ENCODE measurements at regions not wholly inside any gene's neighbourhood (a gene's known extent, or its start where the extent isn't known, plus 50 kb on each side); places are given as distances from the start of the nearest gene placed in this dataset.

DNA sequence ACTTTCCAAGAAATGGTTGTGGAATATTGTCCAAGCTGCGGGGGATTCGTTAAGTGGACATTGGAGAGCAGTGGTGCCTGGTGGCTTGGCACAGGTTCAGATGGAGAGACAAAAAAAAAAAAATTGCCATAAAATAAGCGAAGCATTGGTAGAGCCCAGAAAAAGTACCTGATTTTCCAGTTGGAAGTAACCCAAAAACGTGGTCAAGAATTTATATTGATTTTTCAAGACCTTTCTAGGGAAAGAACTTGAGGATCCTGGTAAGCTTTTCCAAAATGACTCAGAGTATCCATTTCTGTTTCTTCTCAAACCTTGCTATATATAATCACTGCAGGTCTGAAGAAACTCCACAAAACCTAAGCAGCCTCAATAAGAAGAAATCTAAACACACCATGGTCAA is 94.6 kb downstream of the ING1 start:
- no peak overlapping the region for H3K4me3 ChIP-seq (ENCODE audit: low read depth, low read length)
- TF ChIP-seq, protein P1, sequence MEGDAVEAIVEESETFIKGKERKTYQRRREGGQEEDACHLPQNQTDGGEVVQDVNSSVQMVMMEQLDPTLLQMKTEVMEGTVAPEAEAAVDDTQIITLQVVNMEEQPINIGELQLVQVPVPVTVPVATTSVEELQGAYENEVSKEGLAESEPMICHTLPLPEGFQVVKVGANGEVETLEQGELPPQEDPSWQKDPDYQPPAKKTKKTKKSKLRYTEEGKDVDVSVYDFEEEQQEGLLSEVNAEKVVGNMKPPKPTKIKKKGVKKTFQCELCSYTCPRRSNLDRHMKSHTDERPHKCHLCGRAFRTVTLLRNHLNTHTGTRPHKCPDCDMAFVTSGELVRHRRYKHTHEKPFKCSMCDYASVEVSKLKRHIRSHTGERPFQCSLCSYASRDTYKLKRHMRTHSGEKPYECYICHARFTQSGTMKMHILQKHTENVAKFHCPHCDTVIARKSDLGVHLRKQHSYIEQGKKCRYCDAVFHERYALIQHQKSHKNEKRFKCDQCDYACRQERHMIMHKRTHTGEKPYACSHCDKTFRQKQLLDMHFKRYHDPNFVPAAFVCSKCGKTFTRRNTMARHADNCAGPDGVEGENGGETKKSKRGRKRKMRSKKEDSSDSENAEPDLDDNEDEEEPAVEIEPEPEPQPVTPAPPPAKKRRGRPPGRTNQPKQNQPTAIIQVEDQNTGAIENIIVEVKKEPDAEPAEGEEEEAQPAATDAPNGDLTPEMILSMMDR (IDR thresholded peaks at IDR 0.05; ENCODE audit: borderline replicate concordance, insufficient read depth, low read depth, low read length), result no peak

DNA sequence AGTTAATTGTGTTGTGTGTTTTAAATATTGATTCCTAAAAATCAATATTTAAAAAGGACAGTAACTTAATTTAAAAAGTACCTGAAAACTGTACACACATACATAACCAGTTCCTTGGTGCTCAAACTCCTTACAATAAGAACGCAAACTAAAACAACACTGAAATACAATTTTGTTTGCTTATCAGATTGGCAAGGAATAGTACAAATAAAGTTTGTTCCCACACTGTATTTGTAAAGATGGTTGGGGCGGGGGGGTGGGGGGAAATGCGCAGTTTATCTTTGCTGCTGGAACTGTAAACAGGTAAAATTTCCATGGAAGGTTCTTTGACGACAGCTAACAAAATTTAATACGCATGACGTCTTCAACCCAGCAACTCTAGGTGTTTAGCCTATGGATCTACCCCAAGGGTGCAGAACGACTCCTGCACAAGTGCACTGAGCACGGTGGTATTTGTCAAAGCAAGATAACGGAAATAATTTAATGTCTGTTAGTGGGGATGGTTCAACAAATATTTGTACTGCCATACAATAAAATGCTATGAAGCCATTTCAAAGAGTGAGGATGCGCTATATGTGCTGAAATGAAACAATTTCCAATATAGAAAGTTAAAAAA is 96.5 kb downstream of the ING1 start:
- H3K4me3 ChIP-seq (ENCODE audit: low read depth, low read length), result no peak overlapping the region
- TF ChIP-seq, protein P1 (IDR thresholded peaks at IDR 0.05; ENCODE audit: borderline replicate concordance, insufficient read depth, low read depth, low read length), result no peak

DNA sequence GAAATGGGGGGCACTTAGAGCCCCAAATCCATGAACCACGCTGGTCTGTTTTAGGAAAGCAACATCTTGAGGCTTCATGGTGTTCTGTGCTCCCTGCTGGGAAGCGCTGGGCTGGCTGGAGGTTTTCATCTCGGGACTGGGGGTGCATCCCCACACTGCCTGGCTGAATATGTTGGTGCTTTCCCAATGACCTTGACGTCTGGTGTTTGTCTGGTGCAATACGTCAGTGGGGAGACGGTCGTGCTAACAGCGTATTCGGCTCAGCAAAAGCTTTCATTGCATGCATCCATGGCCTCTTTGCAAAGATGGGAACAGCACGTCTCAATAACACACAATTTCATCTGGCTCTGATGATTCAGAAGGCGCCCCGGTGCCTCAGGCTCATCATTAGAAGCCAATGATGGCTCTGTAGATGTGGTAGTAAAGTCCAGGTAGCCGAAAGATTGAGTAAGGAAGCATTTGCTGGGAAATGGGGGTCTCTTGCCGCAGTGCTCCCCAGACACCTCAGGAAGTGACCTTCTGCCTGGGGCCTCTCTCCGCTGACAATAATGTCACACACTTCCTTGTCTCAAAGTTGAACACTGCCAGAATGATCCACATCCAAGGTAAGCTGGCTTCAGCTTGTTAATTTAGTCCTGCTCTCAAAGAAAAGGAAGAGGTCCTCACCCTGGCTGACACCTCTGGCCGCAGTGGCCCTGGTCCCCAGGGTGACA is 97.7 kb downstream of the ING1 start:
- no peak overlapping the region for H3K4me3 ChIP-seq (ENCODE audit: low read depth, low read length)
- TF ChIP-seq, protein P1 (IDR thresholded peaks at IDR 0.05; ENCODE audit: borderline replicate concordance, insufficient read depth, low read depth, low read length), result no peak

DNA sequence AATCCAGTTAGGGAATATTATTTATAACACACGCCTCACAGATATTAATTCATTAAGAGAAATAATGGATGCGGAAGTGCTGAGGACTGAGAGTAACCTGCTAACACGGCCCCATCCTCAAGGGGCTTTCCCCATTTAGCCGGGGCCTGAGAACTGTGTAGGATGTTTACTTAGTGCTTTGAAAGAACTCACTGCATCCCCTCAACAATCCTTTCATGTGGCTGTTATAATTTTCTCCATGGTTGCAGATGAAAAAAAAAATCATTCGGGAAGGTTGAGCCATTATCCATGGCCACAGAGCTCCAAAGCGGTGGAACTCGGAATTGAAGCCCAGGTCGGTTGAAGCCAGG is 98.2 kb downstream of the ING1 start:
- no peak overlapping the region for H3K4me3 ChIP-seq (ENCODE audit: low read depth, low read length)
- TF ChIP-seq, protein P1 (IDR thresholded peaks at IDR 0.05; ENCODE audit: borderline replicate concordance, insufficient read depth, low read depth, low read length), result no peak

DNA sequence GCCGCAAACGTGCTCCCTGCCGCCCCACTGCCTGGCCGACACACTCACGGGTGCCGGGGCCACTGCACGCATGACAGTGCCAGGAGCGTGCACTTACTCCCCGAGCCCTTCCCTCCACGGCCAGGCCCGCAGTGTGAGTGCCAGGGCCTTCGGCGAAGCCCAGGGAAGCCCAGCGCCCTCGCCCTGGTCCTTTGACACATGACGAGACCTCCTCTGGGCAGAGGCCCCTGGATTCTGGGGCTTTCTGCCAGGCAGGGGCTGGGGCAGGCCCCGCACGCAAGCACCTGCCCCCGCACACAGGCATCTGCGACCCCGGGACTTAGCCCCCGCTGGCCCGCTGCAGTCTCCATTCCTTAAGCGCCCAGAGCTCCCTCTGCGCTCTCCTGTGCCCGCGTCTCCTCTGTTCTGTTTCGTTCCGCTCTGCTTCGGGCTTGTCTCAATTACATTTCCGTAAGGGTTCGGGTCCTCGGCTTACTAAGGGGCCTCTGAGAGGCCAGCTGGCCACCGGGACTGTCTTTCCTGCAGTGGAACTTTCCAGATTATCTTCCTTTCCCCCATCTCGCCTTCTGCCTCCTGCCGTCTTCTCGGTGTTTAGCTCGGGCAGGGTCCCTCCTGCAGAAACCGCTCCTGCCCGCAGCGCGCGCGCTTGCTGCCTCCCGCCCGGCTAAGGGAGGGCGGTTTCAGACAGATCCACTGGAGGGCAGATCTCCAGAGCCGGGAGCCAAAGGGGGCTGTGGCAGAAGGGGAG is 98.8 kb downstream of the ING1 start:
- H3K4me3 ChIP-seq (ENCODE audit: low read depth, low read length), result no peak overlapping the region

DNA sequence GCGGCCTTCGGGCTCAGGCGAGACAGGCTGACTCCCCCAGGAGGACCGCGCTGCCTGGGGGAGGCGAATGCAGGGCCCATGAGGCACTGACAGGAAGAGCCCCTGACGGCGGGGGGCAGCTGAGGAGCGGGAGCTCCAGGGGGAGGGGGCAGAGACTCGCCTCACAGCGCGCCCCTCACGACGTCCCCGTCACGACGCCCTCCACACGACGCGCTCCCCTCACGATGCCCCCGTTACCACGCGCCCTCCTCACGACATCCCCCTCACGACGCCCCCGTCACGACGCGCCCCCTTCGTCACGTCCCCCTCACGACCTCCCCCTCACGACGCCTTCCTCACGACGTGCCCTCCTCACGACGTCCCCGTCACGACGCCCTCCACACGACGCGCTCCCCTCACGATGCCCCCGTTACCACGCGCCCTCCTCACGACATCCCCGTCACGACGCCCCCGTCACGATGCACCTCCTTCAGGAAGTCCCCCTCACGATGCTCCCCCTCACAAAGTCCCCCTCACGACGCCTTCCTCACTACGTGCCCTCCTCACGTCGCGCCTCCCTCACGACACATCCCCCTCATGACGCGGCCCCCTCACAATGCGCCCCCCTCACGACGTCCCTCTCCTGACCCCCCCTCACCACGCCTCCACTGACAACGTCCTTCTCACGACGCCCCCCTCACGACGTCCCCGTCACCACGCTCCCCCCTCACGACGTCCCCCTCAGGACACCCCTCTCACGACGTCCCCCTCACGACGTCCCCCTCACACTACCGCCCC is 99.6 kb downstream of the ING1 start:
- H3K4me3 ChIP-seq (ENCODE audit: low read depth, low read length), result no peak overlapping the region
- TF ChIP-seq, protein P1 (IDR thresholded peaks at IDR 0.05; ENCODE audit: borderline replicate concordance, insufficient read depth, low read depth, low read length), result no peak

More for the DNA sequence above, 98.8 kb downstream of the ING1 start:
- TF ChIP-seq, protein P1 (IDR thresholded peaks at IDR 0.05; ENCODE audit: borderline replicate concordance, insufficient read depth, low read depth, low read length), result no peak
